IMR-90 (cell line): ENCODE measurements at regions not wholly inside any gene's neighbourhood (a gene's known extent, or its start where the extent isn't known, plus 50 kb on each side); places are given as distances from the start of the nearest gene placed in this dataset.

ENCODE experiments used
- ATAC-seq: fragments of 200-7000 bp; cut with Tn5 transposase; 2 replicates; pipeline ENCODE4 v1.9.1; 2020; ENCODE audit warnings: low read depth, mild to moderate bottlenecking, moderate library complexity
- BruUV-seq: library from RNA; stranded (reverse); fragments of 400-500 nt; replicated peaks from 2 replicates; lab custom pipeline; 2021; lab: Mats Ljungman, UMichigan
- CTCF ChIA-PET: fragments of 300-600 bp; formaldehyde crosslinking; extraction: SDS; loops from one replicate; lab custom pipeline; 2021; ENCODE audit warnings: antibody characterized with exemption; lab: Yijun Ruan, JAX
- POLR2A ChIA-PET: fragments of 300-600 bp; sonication (Branson Sonifier 250); formaldehyde crosslinking; loops from one replicate; lab custom pipeline; 2022; ENCODE audit warnings: antibody characterized with exemption; ENCODE audit not compliant: unreplicated experiment; lab: Charles Lee
- DNase-seq: peaks from one replicate; pipeline ENCODE4 v3.0.0; 2013
- H2AFZ ChIP-seq: replicated peaks from 2 replicates; pipeline ENCODE3; 2013; ENCODE audit warnings: low read length, mild to moderate bottlenecking; ENCODE audit not compliant: poor library complexity
- H2AK5ac ChIP-seq: 2 replicates; pipeline ENCODE4 v1.6.1; 2013; ENCODE audit warnings: low read depth, low read length, inconsistent platforms
- H2AK9ac ChIP-seq: replicated peaks from 2 replicates; pipeline ENCODE3; 2013; ENCODE audit warnings: mild to moderate bottlenecking, low read depth, low read length, moderate library complexity; ENCODE audit not compliant: poor library complexity
- H2BK120ac ChIP-seq: 2 replicates; pipeline ENCODE4 v1.6.1; 2013; ENCODE audit warnings: low read depth, low read length, inconsistent platforms
- H2BK15ac ChIP-seq: 3 replicates; pipeline ENCODE4 v1.6.1; 2013; ENCODE audit warnings: low read depth, low read length, inconsistent platforms
- H2BK20ac ChIP-seq: 2 replicates; pipeline ENCODE4 v1.6.1; 2013; ENCODE audit warnings: low read depth, mild to moderate bottlenecking, inconsistent platforms, low read length, moderate library complexity
- H2BK5ac ChIP-seq: 2 replicates; pipeline ENCODE4 v1.6.1; 2013; ENCODE audit warnings: mild to moderate bottlenecking, low read depth, low read length, inconsistent platforms; ENCODE audit not compliant: poor library complexity, severe bottlenecking
- H3K14ac ChIP-seq: replicated peaks from 2 replicates; pipeline ENCODE4 v1.6.1; 2013; ENCODE audit warnings: low read depth, low read length, inconsistent platforms
- H3K18ac ChIP-seq: 2 replicates; pipeline ENCODE4 v1.6.1; 2013; ENCODE audit warnings: low read depth, low read length, control low read depth
- H3K23ac ChIP-seq: 2 replicates; pipeline ENCODE4 v1.6.1; 2013; ENCODE audit warnings: low read depth, low read length, inconsistent platforms
- H3K27ac ChIP-seq: 2 replicates; pipeline ENCODE4 v1.5.1; 2013; ENCODE audit warnings: mild to moderate bottlenecking, control low read depth, low read length; ENCODE audit not compliant: insufficient read depth
- H3K27me3 ChIP-seq: 2 replicates; pipeline ENCODE4 v1.6.1; 2013; ENCODE audit warnings: low read length; ENCODE audit not compliant: control insufficient read depth, insufficient read depth
- H3K36me3 ChIP-seq: 2 replicates; pipeline ENCODE4 v1.6.1; 2013; ENCODE audit warnings: low read length, mixed read lengths; ENCODE audit not compliant: control insufficient read depth, insufficient read depth
- H3K4ac ChIP-seq: 2 replicates; pipeline ENCODE4 v1.6.1; 2013; ENCODE audit warnings: low read depth, low read length, inconsistent platforms
- H3K4me1 ChIP-seq: 2 replicates; pipeline ENCODE4 v1.6.1; 2013; ENCODE audit warnings: low read length, mixed read lengths; ENCODE audit not compliant: control insufficient read depth, insufficient read depth
- H3K4me2 ChIP-seq: 2 replicates; pipeline ENCODE4 v1.6.1; 2013; ENCODE audit warnings: low read depth, mild to moderate bottlenecking, control low read depth, low read length, moderate library complexity
- H3K4me3 ChIP-seq: 2 replicates; pipeline ENCODE4 v1.5.1; 2013; ENCODE audit warnings: low read depth, mild to moderate bottlenecking, control low read depth, low read length, moderate library complexity; ENCODE audit not compliant: insufficient read depth
- H3K56ac ChIP-seq: 2 replicates; pipeline ENCODE4 v1.6.1; 2013; ENCODE audit warnings: low read length, inconsistent platforms; ENCODE audit not compliant: insufficient read depth; ENCODE audit errors: extremely low read depth
- H3K79me1 ChIP-seq, 2 experiments: 2 replicates each; pipeline ENCODE4 v1.6.1; 2013; ENCODE audit warnings: low read length in 2 of 2, inconsistent platforms in 1 of 2, low read depth in 1 of 2
- H3K9ac ChIP-seq: 2 replicates; pipeline ENCODE4 v1.6.1; 2013; ENCODE audit warnings: low read depth, low read length, control low read depth
- H3K9me1 ChIP-seq: 2 replicates; pipeline ENCODE4 v1.6.1; 2013; ENCODE audit warnings: low read length, inconsistent platforms; ENCODE audit not compliant: insufficient read depth
- H3K9me3 ChIP-seq: 2 replicates; pipeline ENCODE4 v1.6.1; 2013; ENCODE audit warnings: low read length; ENCODE audit not compliant: control insufficient read depth, insufficient read depth
- H4K20me1 ChIP-seq: 2 replicates; pipeline ENCODE4 v1.6.1; 2013; ENCODE audit warnings: low read length, inconsistent platforms; ENCODE audit not compliant: insufficient read depth
- H4K5ac ChIP-seq: 2 replicates; pipeline ENCODE4 v1.6.1; 2013; ENCODE audit warnings: mild to moderate bottlenecking, low read depth, low read length, control low read depth
- H4K8ac ChIP-seq, 2 experiments: 2 replicates each; pipeline ENCODE4 v1.6.1; 2013; ENCODE audit warnings: low read depth in 2 of 2, low read length in 2 of 2, control low read depth in 1 of 2, inconsistent platforms in 1 of 2
- H4K91ac ChIP-seq: 2 replicates; pipeline ENCODE4 v1.6.1; 2013; ENCODE audit warnings: low read depth, low read length, inconsistent platforms; ENCODE audit not compliant: insufficient read depth
- BHLHE40 ChIP-seq: fragments of 150-350 bp; IDR thresholded peaks from 2 replicates; pipeline ENCODE4 v1.6.1; 2016; ENCODE audit warnings: mild to moderate bottlenecking, low read depth, low read length
- CHD1 ChIP-seq: IDR thresholded peaks from 2 replicates; pipeline ENCODE4 v1.6.1; 2012; ENCODE audit warnings: low read depth, low read length, improper control_type of control experiment
- CTCF ChIP-seq: conservative IDR thresholded peaks from 2 replicates; pipeline ENCODE4 v1.5.1; 2012; ENCODE audit warnings: mild to moderate bottlenecking, low read depth, low read length, improper control_type of control experiment
- ELK1 ChIP-seq: fragments of 150-350 bp; IDR thresholded peaks from 2 replicates; pipeline ENCODE4 v1.6.1; 2016; ENCODE audit warnings: low read depth, mild to moderate bottlenecking, low read length, moderate library complexity, borderline replicate concordance
- MAZ ChIP-seq: IDR thresholded peaks from 2 replicates; pipeline ENCODE4 v1.6.1; 2012; ENCODE audit warnings: low read depth, mild to moderate bottlenecking, low read length, improper control_type of control experiment, moderate library complexity, borderline replicate concordance
- MXI1 ChIP-seq: IDR thresholded peaks from 2 replicates; pipeline ENCODE4 v1.6.1; 2012; ENCODE audit warnings: low read depth, mild to moderate bottlenecking, low read length, moderate library complexity, borderline replicate concordance
- NFE2L2 ChIP-seq: fragments of 150-350 bp; IDR thresholded peaks from 2 replicates; pipeline ENCODE4 v1.6.1; 2016; ENCODE audit warnings: low read depth, mild to moderate bottlenecking, low read length
- RAD21 ChIP-seq: IDR thresholded peaks from 2 replicates; pipeline ENCODE4 v1.6.1; 2012; ENCODE audit warnings: low read length, improper control_type of control experiment
- SMC3 ChIP-seq: fragments of 150-350 bp; IDR thresholded peaks from 2 replicates; pipeline ENCODE4 v1.6.1; 2016; ENCODE audit warnings: low read depth, mild to moderate bottlenecking, antibody characterized with exemption, low read length, moderate library complexity
- USF2 ChIP-seq: fragments of 150-350 bp; IDR thresholded peaks from 2 replicates; pipeline ENCODE4 v1.6.1; 2017; ENCODE audit warnings: mild to moderate bottlenecking, antibody characterized with exemption, low read length, low read depth
- dilution Hi-C: fragments of 300-500 bp; cut with HindIII; formaldehyde crosslinking; loops from one replicate; pipeline ENCODE4 v1.14.3; 2018; ENCODE audit warnings: low sequenced_read_pairs; ENCODE audit not compliant: unreplicated experiment
- in situ Hi-C: fragments of 300-500 bp; cut with MboI; formaldehyde crosslinking; loops from 3 replicates; pipeline ENCODE4 v1.14.3; 2019; ENCODE audit warnings: low sequenced_read_pairs, inconsistent platforms, mixed read lengths
- intact Hi-C: fragments of 100-400 bp; cut with micrococcal nuclease; formaldehyde crosslinking; loops from 2 replicates; pipeline ENCODE4 v1.10.0; 2022

- no peaks in the 10 kb centered on the region for H3K9me3 ChIP-seq
- H3K14ac ChIP-seq, result no peak overlapping the region
- H2AFZ ChIP-seq, result no peak overlapping the region
- no peak overlapping the region for H3K23ac ChIP-seq
- no peaks in the 10 kb centered on the region for H3K36me3 ChIP-seq
- no peak overlapping the region for H2BK20ac ChIP-seq
- no peak overlapping the region for H2BK15ac ChIP-seq
- no peak overlapping the region for H3K4me3 ChIP-seq
- CTCF ChIA-PET, result no interaction called here
- H2AK9ac ChIP-seq, result no peak overlapping the region
- no peak overlapping the region for H3K9ac ChIP-seq
- no peak overlapping the region for H3K4ac ChIP-seq
- no peaks in the 10 kb centered on the region for H3K79me1 ChIP-seq
- no peak overlapping the region for H3K56ac ChIP-seq
- in situ Hi-C loops (no loop called here), intact Hi-C loops (no loop called here), dilution Hi-C loops (no loop called here)
- no peaks in the 10 kb centered on the region for H4K20me1 ChIP-seq
- H3K9me1 ChIP-seq, result no peaks in the 10 kb centered on the region
- no peak overlapping the region for H3K27ac ChIP-seq
- H3K4me1 ChIP-seq, result no peaks in the 10 kb centered on the region
- no peak overlapping the region for H3K18ac ChIP-seq
- no peaks in the 10 kb centered on the region for H3K27me3 ChIP-seq
- POLR2A ChIA-PET, result no interaction called here
- TF ChIP-seq CHD1 (no peak), CTCF (no peak), RAD21 (no peak), ELK1 (no peak), MXI1 (no peak), NFE2L2 (no peak), MAZ (no peak), SMC3 (no peak), USF2 (no peak), BHLHE40 (no peak)
- H2AK5ac ChIP-seq, result no peak overlapping the region
- no peak overlapping the region for H4K91ac ChIP-seq
- no peak overlapping the region for H2BK120ac ChIP-seq
- H4K8ac ChIP-seq, result no peak overlapping the region
- H2BK5ac ChIP-seq, result no peak overlapping the region
- ATAC-seq (no peak), DNase-seq (no peak)
- no peak overlapping the region for H3K4me2 ChIP-seq
- no peak overlapping the region for H4K5ac ChIP-seq
- BruUV-seq, result no TSS peak
These were observed 431.9 kb downstream of the MATN1 start for GRCh38 chr1:30291526-30291925.
